A673 (cell line): ENCODE measurements at regions not wholly inside any gene's neighbourhood (a gene's known extent, or its start where the extent isn't known, plus 50 kb on each side); places are given as distances from the start of the nearest gene placed in this dataset.

ENCODE experiments used
- CTCF ChIP-seq: fragments of 300-800, 200-600 bp; sonication (generic); conservative IDR thresholded peaks from 2 replicates; pipeline ENCODE4 v1.5.1; 2017; ENCODE audit warnings: low read depth, mild to moderate bottlenecking, antibody characterized with exemption, low read length, moderate library complexity, mixed read lengths
- EZH2 ChIP-seq: fragments of 200-600 bp; sonication (generic); IDR thresholded peaks from 2 replicates; pipeline ENCODE4 v1.6.1; 2017; ENCODE audit warnings: borderline replicate concordance, low read depth, mild to moderate bottlenecking, mixed read lengths, antibody characterized with exemption, low read length; ENCODE audit not compliant: poor library complexity, severe bottlenecking

GRCh38 chr4:27692868-27693634 lies 832.4 kb downstream of the STIM2 start:
- TF ChIP-seq CTCF (no peak), EZH2 (no peak)
